IPS DF 19.7 (cell line): ENCODE measurements at regions not wholly inside any gene's neighbourhood (a gene's known extent, or its start where the extent isn't known, plus 50 kb on each side); places are given as distances from the start of the nearest gene placed in this dataset.

Experiments used
- DNase-seq: peaks from one replicate; pipeline ENCODE4 v3.0.0-alpha.2; 2013; ENCODE audit warnings: low read depth, low spot score

GRCh38 chr1:98330224-98330623, 331.3 kb upstream of the SNX7 start:
- DNase-seq, result no peak

GRCh38 chr1:98328855-98329254, 332.7 kb upstream of the SNX7 start:
- DNase-seq, result no peak

GRCh38 chr1:98327220-98327861, 334.2 kb upstream of the SNX7 start:
- DNase-seq, result no peak

GRCh38 chr1:98325646-98326440, 335.7 kb upstream of the SNX7 start:
- DNase-seq, result no peak

GRCh38 chr1:98323906-98324358, 337.6 kb upstream of the SNX7 start:
- DNase-seq, result peak; percentile 15

GRCh38 chr1:98323388-98323787, 338.1 kb upstream of the SNX7 start:
- DNase-seq, result no peak

GRCh38 chr1:98322966-98323365, 338.6 kb upstream of the SNX7 start:
- no peak for DNase-seq

- DNase-seq, result no peak
Measured at GRCh38 chr1:98322086-98322485, 339.4 kb upstream of the SNX7 start.

GRCh38 chr1:98321191-98321590, 340.3 kb upstream of the SNX7 start:
- no peak for DNase-seq

GRCh38 chr1:98316286-98316905, 345.1 kb upstream of the SNX7 start:
- DNase-seq, result no peak

- no peak for DNase-seq
Measured at GRCh38 chr1:98315309-98315708, 346.2 kb upstream of the SNX7 start.

GRCh38 chr1:98314601-98315000, 346.9 kb upstream of the SNX7 start:
- DNase-seq, result no peak

- DNase-seq, result no peak
Measured at GRCh38 chr1:98306517-98307089, 354.9 kb upstream of the SNX7 start.

GRCh38 chr1:98305362-98305761, 356.2 kb upstream of the SNX7 start:
- no peak for DNase-seq

- DNase-seq, result no peak
Measured at GRCh38 chr1:98304888-98305287, 356.6 kb upstream of the SNX7 start.

- no peak for DNase-seq
Measured at GRCh38 chr1:98299861-98300260, 361.7 kb upstream of the SNX7 start.

GRCh38 chr1:98299313-98299712, 362.2 kb upstream of the SNX7 start:
- DNase-seq, result no peak

- DNase-seq, result no peak
Measured at GRCh38 chr1:98298319-98298718, 363.2 kb upstream of the SNX7 start.

- DNase-seq, result no peak
Measured at GRCh38 chr1:98296681-98297080, 364.8 kb upstream of the SNX7 start.

- DNase-seq, result no peak
Measured at GRCh38 chr1:98294127-98294526, 367.4 kb upstream of the SNX7 start.

GRCh38 chr1:98292994-98293393, 368.5 kb upstream of the SNX7 start:
- no peak for DNase-seq

- DNase-seq, result no peak
Measured at GRCh38 chr1:98289311-98289710, 368.5 kb upstream of the DPYD start.
